CD4-positive, alpha-beta T cell treated with Interferon alpha-2 for 1 hour (primary cell): ENCODE measurements at regions not wholly inside any gene's neighbourhood (a gene's known extent, or its start where the extent isn't known, plus 50 kb on each side); places are given as distances from the start of the nearest gene placed in this dataset.
"Not testable (repeated sequence)": the region's sequence is repeated elsewhere in the genome, so short reads cannot be mapped to it uniquely, and the experiment has no call there.

Source experiments
- DNase-seq, 2 donors: peaks; one replicate each; pipeline ENCODE4 v3.0.0-alpha.2; 2020 to 2022

- no peak for DNase-seq
Observed at GRCh38 chr11:91097083-91097482, 874.2 kb upstream of the CHORDC1 start.

GRCh38 chr11:91093141-91093540 lies 870.3 kb upstream of the CHORDC1 start:
- DNase-seq = no peak

GRCh38 chr11:91091563-91091962 lies 868.7 kb upstream of the CHORDC1 start:
- no peak for DNase-seq

GRCh38 chr11:91086028-91086427 lies 863.2 kb upstream of the CHORDC1 start:
- no peak for DNase-seq

- no peak for DNase-seq
Observed at GRCh38 chr11:91082255-91082654, 859.4 kb upstream of the CHORDC1 start.

GRCh38 chr11:91081440-91082043 lies 858.7 kb upstream of the CHORDC1 start:
- no peak for DNase-seq

- DNase-seq = no peak
Observed at GRCh38 chr11:91078221-91078620, 855.4 kb upstream of the CHORDC1 start.

GRCh38 chr11:91075032-91075695 lies 852.3 kb upstream of the CHORDC1 start:
- no peak for DNase-seq

GRCh38 chr11:91067666-91068065 lies 844.8 kb upstream of the CHORDC1 start:
- no peak for DNase-seq

- no peak for DNase-seq
Observed at GRCh38 chr11:91066456-91067047, 843.7 kb upstream of the CHORDC1 start.

- DNase-seq = not testable (repeated sequence)
Observed at GRCh38 chr11:91063399-91063798, 840.5 kb upstream of the CHORDC1 start.

GRCh38 chr11:91047882-91048281 lies 825.0 kb upstream of the CHORDC1 start:
- no peak for DNase-seq

- DNase-seq = no peak
Observed at GRCh38 chr11:91046261-91046660, 823.4 kb upstream of the CHORDC1 start.

- DNase-seq = no peak
Observed at GRCh38 chr11:91041626-91042025, 818.8 kb upstream of the CHORDC1 start.

- DNase-seq = no peak
Observed at GRCh38 chr11:91023731-91024130, 800.9 kb upstream of the CHORDC1 start.

GRCh38 chr11:91011503-91011902 lies 788.7 kb upstream of the CHORDC1 start:
- DNase-seq = no peak

GRCh38 chr11:91005458-91005857 lies 782.6 kb upstream of the CHORDC1 start:
- DNase-seq = no peak

- no peak for DNase-seq
Observed at GRCh38 chr11:90997241-90997640, 774.4 kb upstream of the CHORDC1 start.

GRCh38 chr11:90972159-90972558 lies 749.3 kb upstream of the CHORDC1 start:
- DNase-seq = not testable (repeated sequence)

GRCh38 chr11:90947930-90948329 lies 725.1 kb upstream of the CHORDC1 start:
- DNase-seq = no peak

- DNase-seq = no peak
Observed at GRCh38 chr11:90930252-90930651, 707.4 kb upstream of the CHORDC1 start.

GRCh38 chr11:90919332-90919731 lies 696.5 kb upstream of the CHORDC1 start:
- no peak for DNase-seq

GRCh38 chr11:90916706-90917105 lies 693.9 kb upstream of the CHORDC1 start:
- no peak for DNase-seq

- no peak for DNase-seq
Observed at GRCh38 chr11:90913131-90913668, 690.4 kb upstream of the CHORDC1 start.
